ENCODE measurements at regions not wholly inside any gene's neighbourhood (a gene's known extent, or its start where the extent isn't known, plus 50 kb on each side); places are given as distances from the start of the nearest gene placed in this dataset.

GRCh38 chr3:106117490-106117858 is 248.7 kb upstream of the CBLB start:
- H3K9me3 ChIP-seq: no peaks in the 10 kb centered on the region
- H3K4me1 ChIP-seq: no peaks in the 10 kb centered on the region
- H3K4me3 ChIP-seq: no peak overlapping the region
- ATAC-seq (ENCODE audit: low FRiP score in 2 of 2) (no peak), DNase-seq (no peak)
- H3K27me3 ChIP-seq: no peaks in the 10 kb centered on the region
- no peaks in the 10 kb centered on the region for H3K36me3 ChIP-seq
- H3K27ac ChIP-seq: no peak overlapping the region
- no peak for TF ChIP-seq CTCF (IDR thresholded peaks at IDR 0.05)
- no peak for TF ChIP-seq EP300 (IDR thresholded peaks at IDR 0.05)
- TF ChIP-seq POLR2AphosphoS5 (IDR thresholded peaks at IDR 0.05): no peak
- TF ChIP-seq POLR2A (IDR thresholded peaks at IDR 0.05): no peak
- 87 to 91% methylated on average over 3 of the region's 3 CpGs for WGBS, 2 donors

- ATAC-seq (ENCODE audit: low FRiP score in 2 of 2) (peak in 1 of 2 donors; percentile 69), DNase-seq (no peak)
- H3K27me3 ChIP-seq: no peaks in the 10 kb centered on the region
- no peaks in the 10 kb centered on the region for H3K4me1 ChIP-seq
- no peaks in the 10 kb centered on the region for H3K9me3 ChIP-seq
- no peak for TF ChIP-seq EP300 (IDR thresholded peaks at IDR 0.05)
- no peak for TF ChIP-seq CTCF (IDR thresholded peaks at IDR 0.05)
- no peak for TF ChIP-seq POLR2AphosphoS5 (IDR thresholded peaks at IDR 0.05)
- TF ChIP-seq POLR2A (IDR thresholded peaks at IDR 0.05): no peak
- 83 to 86% methylated on average over 1 of the region's 1 CpG for WGBS, 2 donors
- no peak overlapping the region for H3K4me3 ChIP-seq
- H3K36me3 ChIP-seq: no peaks in the 10 kb centered on the region
- no peak overlapping the region for H3K27ac ChIP-seq
These were observed 250.8 kb upstream of the CBLB start for GRCh38 chr3:106119614-106120082.

GRCh38 chr3:106120356-106120755 is 251.5 kb upstream of the CBLB start:
- 66 to 78% methylated on average over 4 of the region's 4 CpGs for WGBS, 2 donors
- TF ChIP-seq EP300 (IDR thresholded peaks at IDR 0.05) (no peak), POLR2A (IDR thresholded peaks at IDR 0.05) (no peak), POLR2AphosphoS5 (IDR thresholded peaks at IDR 0.05) (no peak)
- Histone ChIP-seq H3K27ac (no peak overlapping the region), H3K36me3 (no peaks in the 10 kb centered on the region), H3K9me3 (no peaks in the 10 kb centered on the region), H3K4me1 (no peaks in the 10 kb centered on the region), H3K27me3 (no peaks in the 10 kb centered on the region), H3K4me3 (no peak overlapping the region)
- ATAC-seq (ENCODE audit: low FRiP score in 2 of 2) (no peak), DNase-seq (no peak)

GRCh38 chr3:106121491-106122289 is 252.9 kb upstream of the CBLB start:
- DNase-seq (no peak), ATAC-seq (ENCODE audit: low FRiP score in 2 of 2) (no peak)
- no peak overlapping the region for H3K27ac ChIP-seq
- WGBS, 2 donors: 91 to 93% methylated on average over 3 of the region's 3 CpGs
- H3K4me1 ChIP-seq: no peaks in the 10 kb centered on the region
- no peak overlapping the region for H3K4me3 ChIP-seq
- no peaks in the 10 kb centered on the region for H3K36me3 ChIP-seq
- no peaks in the 10 kb centered on the region for H3K27me3 ChIP-seq
- no peak for TF ChIP-seq EP300 (IDR thresholded peaks at IDR 0.05)
- TF ChIP-seq POLR2A (IDR thresholded peaks at IDR 0.05): no peak
- TF ChIP-seq CTCF (IDR thresholded peaks at IDR 0.05): no peak
- TF ChIP-seq POLR2AphosphoS5 (IDR thresholded peaks at IDR 0.05): no peak
- no peaks in the 10 kb centered on the region for H3K9me3 ChIP-seq

GRCh38 chr3:106124818-106125217 is 256.0 kb upstream of the CBLB start:
- Histone ChIP-seq H3K27me3 (no peaks in the 10 kb centered on the region), H3K27ac (no peak overlapping the region), H3K9me3 (no peaks in the 10 kb centered on the region), H3K4me1 (no peaks in the 10 kb centered on the region), H3K4me3 (no peak overlapping the region), H3K36me3 (no peaks in the 10 kb centered on the region)
- DNase-seq (no peak), ATAC-seq (ENCODE audit: low FRiP score in 2 of 2) (no peak)
- WGBS, 2 donors: 83 to 89% methylated on average over 1 of the region's 1 CpG
- TF ChIP-seq POLR2A (IDR thresholded peaks at IDR 0.05) (no peak), CTCF (IDR thresholded peaks at IDR 0.05) (no peak), POLR2AphosphoS5 (IDR thresholded peaks at IDR 0.05) (no peak), EP300 (IDR thresholded peaks at IDR 0.05) (no peak)

Measured in upper lobe of left lung (tissue), 6 donors.